GM23338 (cell line): ENCODE measurements at regions not wholly inside any gene's neighbourhood (a gene's known extent, or its start where the extent isn't known, plus 50 kb on each side); places are given as distances from the start of the nearest gene placed in this dataset.
"Not testable (repeated sequence)": the region's sequence is repeated elsewhere in the genome, so short reads cannot be mapped to it uniquely, and the experiment has no call there.

Source experiments
- ATAC-seq: fragments of 200-7000 bp; cut with Tn5 transposase; 3 replicates; pipeline ENCODE4 v1.9.1; 2020
- DNase-seq: peaks from one replicate; pipeline ENCODE4 v3.0.0-alpha.2; 2015; ENCODE audit warnings: low spot score
- H2AFZ ChIP-seq: fragments of 200-600 bp; sonication (generic); 2 replicates; pipeline ENCODE4 v1.8.0; 2016; ENCODE audit warnings: antibody characterized with exemption, mild to moderate bottlenecking, moderate library complexity
- H3F3A ChIP-seq: fragments of 200-600 bp; sonication (generic); replicated peaks from 2 replicates; pipeline ENCODE4 v1.8.0; 2017; ENCODE audit warnings: antibody characterized with exemption, mixed run types, low read depth
- H3K27ac ChIP-seq: fragments of 200-600 bp; sonication (generic); 2 replicates; pipeline ENCODE4 v1.6.1; 2016; ENCODE audit warnings: low read depth
- H3K27me3 ChIP-seq: fragments of 200-600 bp; sonication (generic); 2 replicates; pipeline ENCODE4 v1.8.0; 2016; ENCODE audit warnings: mild to moderate bottlenecking, mixed run types, moderate library complexity; ENCODE audit not compliant: insufficient read depth
- H3K36me3 ChIP-seq: fragments of 200-600 bp; sonication (generic); 2 replicates; pipeline ENCODE4 v1.8.0; 2016; ENCODE audit warnings: mild to moderate bottlenecking; ENCODE audit not compliant: insufficient read depth
- H3K4me1 ChIP-seq: fragments of 200-600 bp; sonication (generic); 2 replicates; pipeline ENCODE4 v1.8.0; 2016; ENCODE audit warnings: mild to moderate bottlenecking, moderate library complexity; ENCODE audit not compliant: insufficient read depth
- H3K4me2 ChIP-seq: fragments of 200-600 bp; sonication (generic); 2 replicates; pipeline ENCODE4 v1.7.1; 2017; ENCODE audit warnings: mixed run types
- H3K4me3 ChIP-seq: fragments of 200-600 bp; sonication (generic); 2 replicates; pipeline ENCODE4 v1.6.1; 2016; ENCODE audit warnings: mixed run types
- H3K79me2 ChIP-seq: fragments of 200-600 bp; sonication (generic); replicated peaks from 2 replicates; pipeline ENCODE4 v1.8.0; 2017; ENCODE audit warnings: mild to moderate bottlenecking; ENCODE audit not compliant: insufficient read depth
- H3K9me2 ChIP-seq: fragments of 200-600 bp; sonication (generic); 2 replicates; pipeline ENCODE4 v1.8.0; 2017; ENCODE audit not compliant: insufficient read depth
- H4K20me1 ChIP-seq: fragments of 200-600 bp; sonication (generic); replicated peaks from 2 replicates; pipeline ENCODE4 v1.8.0; 2017; ENCODE audit warnings: mild to moderate bottlenecking; ENCODE audit not compliant: insufficient read depth
- H3K27ac Mint-ChIP-seq: 2 replicates; pipeline ENCODE4 v1.8.0; 2020; ENCODE audit warnings: inconsistent platforms, mild to moderate bottlenecking, moderate library complexity, mixed read lengths
- H3K27me3 Mint-ChIP-seq: 3 replicates; pipeline ENCODE4 v1.8.0; 2022; ENCODE audit warnings: low read depth, mild to moderate bottlenecking, moderate library complexity, mixed read lengths, inconsistent platforms; ENCODE audit not compliant: insufficient read depth, poor library complexity
- H3K36me3 Mint-ChIP-seq: 3 replicates; pipeline ENCODE4 v1.8.0; 2021; ENCODE audit warnings: low read depth, mild to moderate bottlenecking, inconsistent platforms, moderate library complexity, mixed read lengths
- H3K4me1 Mint-ChIP-seq: 3 replicates; pipeline ENCODE4 v1.8.0; 2020; ENCODE audit warnings: mild to moderate bottlenecking, inconsistent platforms, mixed read lengths
- H3K4me3 Mint-ChIP-seq: 3 replicates; pipeline ENCODE4 v1.8.0; 2021; ENCODE audit warnings: moderate library complexity, mild to moderate bottlenecking, inconsistent platforms, mixed read lengths
- H3K9me3 Mint-ChIP-seq: 3 replicates; pipeline ENCODE4 v1.8.0; 2020; ENCODE audit warnings: moderate library complexity, mild to moderate bottlenecking, inconsistent platforms, mixed read lengths
- CREB1 ChIP-seq: fragments of 250-450 bp; sonication (Bioruptor Pico); IDR thresholded peaks from 2 replicates; pipeline ENCODE4 v1.5.0; 2020; ENCODE audit warnings: low read depth, mild to moderate bottlenecking, moderate library complexity
- EZH2phosphoT487 ChIP-seq: fragments of 200-600 bp; sonication (generic); IDR thresholded peaks from one replicate; pipeline ENCODE4 v1.8.1; 2018; ENCODE audit warnings: antibody characterized with exemption; ENCODE audit not compliant: unreplicated experiment
- JUNB ChIP-seq: IDR thresholded peaks from one replicate; pipeline ENCODE4 v1.6.1; 2016; ENCODE audit warnings: antibody characterized with exemption; ENCODE audit not compliant: unreplicated experiment
- STAT1 ChIP-seq: IDR thresholded peaks from one replicate; pipeline ENCODE4 v1.6.1; 2016; ENCODE audit warnings: antibody characterized with exemption; ENCODE audit not compliant: unreplicated experiment
- ZNF114 ChIP-seq: fragments of 250-450 bp; sonication (Bioruptor Pico); IDR thresholded peaks from 2 replicates; pipeline ENCODE4 v1.5.0; 2020; ENCODE audit warnings: mild to moderate bottlenecking, moderate library complexity
- TF ChIP-seq, protein P1 (sequence below): fragments of 250-450 bp; sonication (Bioruptor Pico); IDR thresholded peaks from 2 replicates; pipeline ENCODE4 v1.5.0; 2020; ENCODE audit warnings: mild to moderate bottlenecking, moderate library complexity
- TF ChIP-seq, protein P2 (sequence below), 2 experiments: fragments of 200-600 bp in 1 of 2; sonication (generic) in 1 of 2; conservative IDR thresholded peaks; 2 replicates each; pipeline versions ENCODE4 v1.5.1 to v1.6.1; 2016 to 2017; ENCODE audit warnings: antibody characterized with exemption in 2 of 2, low read depth in 2 of 2, mild to moderate bottlenecking in 2 of 2, moderate library complexity in 1 of 2

DNA sequence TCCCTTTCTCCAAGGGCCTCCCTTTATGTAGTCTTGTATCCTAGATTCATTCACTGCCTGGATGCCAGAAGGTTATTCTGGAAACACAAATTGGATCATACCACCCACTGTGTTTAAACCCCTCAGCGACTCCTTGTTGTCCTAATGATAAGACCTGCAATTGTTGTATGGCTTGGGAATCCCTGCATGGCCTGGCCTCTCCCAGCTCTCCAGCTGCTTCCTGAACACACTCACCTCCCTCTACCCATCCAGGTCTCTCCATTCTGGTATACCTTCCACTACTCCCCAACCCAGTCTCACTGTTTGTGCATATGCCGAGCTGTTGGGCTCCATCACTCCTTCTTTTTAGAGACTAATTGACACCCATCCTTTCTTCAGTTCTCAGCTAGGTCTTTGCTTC, 124.3 kb upstream of the ALX4 start:
- Mint-ChIP-seq H3K27ac (no peak overlapping the region), H3K4me1 (no peaks in the 10 kb centered on the region), H3K36me3 (no peaks in the 10 kb centered on the region), H3K4me3 (no peak overlapping the region), H3K9me3 (no peaks in the 10 kb centered on the region), H3K27me3 (peaks cover 1% of the 10 kb centered on the region)
- Histone ChIP-seq H3K9me2 (0 out of 2 replicates have a peak, but pooled peaks cover 6% of the 10 kb centered on the region), H3K4me2 (no peak overlapping the region), H3K4me1 (no peaks in the 10 kb centered on the region), H3K27me3 (no peaks in the 10 kb centered on the region), H3K79me2 (no peaks in the 10 kb centered on the region), H3F3A (no peaks in the 10 kb centered on the region), H4K20me1 (no peaks in the 10 kb centered on the region; the same call in 1 of the 2 replicates), H2AFZ (no peak overlapping the region), H3K27ac (no peak overlapping the region), H3K36me3 (no peaks in the 10 kb centered on the region), H3K4me3 (no peak overlapping the region)
- TF ChIP-seq JUNB (no peak), EZH2phosphoT487 (no peak), ZNF114 (CRISPR knock-in tag) (no peak), STAT1 (no peak), CREB1 (CRISPR knock-in tag) (no peak)
- TF ChIP-seq, protein P1, sequence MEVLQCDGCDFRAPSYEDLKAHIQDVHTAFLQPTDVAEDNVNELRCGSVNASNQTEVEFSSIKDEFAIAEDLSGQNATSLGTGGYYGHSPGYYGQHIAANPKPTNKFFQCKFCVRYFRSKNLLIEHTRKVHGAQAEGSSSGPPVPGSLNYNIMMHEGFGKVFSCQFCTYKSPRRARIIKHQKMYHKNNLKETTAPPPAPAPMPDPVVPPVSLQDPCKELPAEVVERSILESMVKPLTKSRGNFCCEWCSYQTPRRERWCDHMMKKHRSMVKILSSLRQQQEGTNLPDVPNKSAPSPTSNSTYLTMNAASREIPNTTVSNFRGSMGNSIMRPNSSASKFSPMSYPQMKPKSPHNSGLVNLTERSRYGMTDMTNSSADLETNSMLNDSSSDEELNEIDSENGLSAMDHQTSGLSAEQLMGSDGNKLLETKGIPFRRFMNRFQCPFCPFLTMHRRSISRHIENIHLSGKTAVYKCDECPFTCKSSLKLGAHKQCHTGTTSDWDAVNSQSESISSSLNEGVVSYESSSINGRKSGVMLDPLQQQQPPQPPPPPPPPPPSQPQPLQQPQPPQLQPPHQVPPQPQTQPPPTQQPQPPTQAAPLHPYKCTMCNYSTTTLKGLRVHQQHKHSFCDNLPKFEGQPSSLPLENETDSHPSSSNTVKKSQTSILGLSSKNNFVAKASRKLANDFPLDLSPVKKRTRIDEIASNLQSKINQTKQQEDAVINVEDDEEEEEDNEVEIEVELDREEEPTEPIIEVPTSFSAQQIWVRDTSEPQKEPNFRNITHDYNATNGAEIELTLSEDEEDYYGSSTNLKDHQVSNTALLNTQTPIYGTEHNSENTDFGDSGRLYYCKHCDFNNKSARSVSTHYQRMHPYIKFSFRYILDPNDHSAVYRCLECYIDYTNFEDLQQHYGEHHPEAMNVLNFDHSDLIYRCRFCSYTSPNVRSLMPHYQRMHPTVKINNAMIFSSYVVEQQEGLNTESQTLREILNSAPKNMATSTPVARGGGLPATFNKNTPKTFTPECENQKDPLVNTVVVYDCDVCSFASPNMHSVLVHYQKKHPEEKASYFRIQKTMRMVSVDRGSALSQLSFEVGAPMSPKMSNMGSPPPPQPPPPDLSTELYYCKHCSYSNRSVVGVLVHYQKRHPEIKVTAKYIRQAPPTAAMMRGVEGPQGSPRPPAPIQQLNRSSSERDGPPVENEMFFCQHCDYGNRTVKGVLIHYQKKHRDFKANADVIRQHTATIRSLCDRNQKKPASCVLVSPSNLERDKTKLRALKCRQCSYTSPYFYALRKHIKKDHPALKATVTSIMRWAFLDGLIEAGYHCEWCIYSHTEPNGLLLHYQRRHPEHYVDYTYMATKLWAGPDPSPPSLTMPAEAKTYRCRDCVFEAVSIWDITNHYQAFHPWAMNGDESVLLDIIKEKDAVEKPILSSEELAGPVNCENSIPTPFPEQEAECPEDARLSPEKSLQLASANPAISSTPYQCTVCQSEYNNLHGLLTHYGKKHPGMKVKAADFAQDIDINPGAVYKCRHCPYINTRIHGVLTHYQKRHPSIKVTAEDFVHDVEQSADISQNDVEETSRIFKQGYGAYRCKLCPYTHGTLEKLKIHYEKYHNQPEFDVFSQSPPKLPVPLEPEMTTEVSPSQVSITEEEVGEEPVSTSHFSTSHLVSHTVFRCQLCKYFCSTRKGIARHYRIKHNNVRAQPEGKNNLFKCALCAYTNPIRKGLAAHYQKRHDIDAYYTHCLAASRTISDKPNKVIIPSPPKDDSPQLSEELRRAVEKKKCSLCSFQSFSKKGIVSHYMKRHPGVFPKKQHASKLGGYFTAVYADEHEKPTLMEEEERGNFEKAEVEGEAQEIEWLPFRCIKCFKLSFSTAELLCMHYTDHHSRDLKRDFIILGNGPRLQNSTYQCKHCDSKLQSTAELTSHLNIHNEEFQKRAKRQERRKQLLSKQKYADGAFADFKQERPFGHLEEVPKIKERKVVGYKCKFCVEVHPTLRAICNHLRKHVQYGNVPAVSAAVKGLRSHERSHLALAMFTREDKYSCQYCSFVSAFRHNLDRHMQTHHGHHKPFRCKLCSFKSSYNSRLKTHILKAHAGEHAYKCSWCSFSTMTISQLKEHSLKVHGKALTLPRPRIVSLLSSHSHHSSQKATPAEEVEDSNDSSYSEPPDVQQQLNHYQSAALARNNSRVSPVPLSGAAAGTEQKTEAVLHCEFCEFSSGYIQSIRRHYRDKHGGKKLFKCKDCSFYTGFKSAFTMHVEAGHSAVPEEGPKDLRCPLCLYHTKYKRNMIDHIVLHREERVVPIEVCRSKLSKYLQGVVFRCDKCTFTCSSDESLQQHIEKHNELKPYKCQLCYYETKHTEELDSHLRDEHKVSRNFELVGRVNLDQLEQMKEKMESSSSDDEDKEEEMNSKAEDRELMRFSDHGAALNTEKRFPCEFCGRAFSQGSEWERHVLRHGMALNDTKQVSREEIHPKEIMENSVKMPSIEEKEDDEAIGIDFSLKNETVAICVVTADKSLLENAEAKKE (CRISPR knock-in tag), result no peak
- no peak for DNase-seq
- no peak for ATAC-seq

DNA sequence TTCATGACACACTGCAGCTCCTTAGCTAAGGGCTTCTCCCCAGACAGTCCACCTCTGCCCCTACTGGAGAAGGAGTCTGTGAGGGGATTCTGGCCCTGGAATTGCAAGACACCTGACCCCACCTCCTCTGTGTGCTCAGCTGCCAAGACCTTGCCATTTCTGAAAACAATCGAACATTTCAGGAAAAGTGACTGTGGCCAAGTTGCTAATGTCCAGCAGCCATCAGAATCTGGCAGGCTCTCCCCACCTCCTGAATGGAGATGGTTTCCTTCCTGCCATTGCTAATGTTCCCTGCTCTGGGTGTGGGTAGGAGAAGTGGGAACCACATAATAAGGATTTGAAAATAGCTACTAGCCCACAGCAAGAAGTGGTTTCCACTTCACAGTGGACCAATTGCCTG, 127.2 kb upstream of the ALX4 start:
- no peak overlapping the region for H3K27ac ChIP-seq
- H3K36me3 ChIP-seq, result no peaks in the 10 kb centered on the region
- Mint-ChIP-seq H3K27ac (no peak overlapping the region), H3K27me3 (peaks cover 1% of the 10 kb centered on the region), H3K9me3 (peaks cover 12% of the 10 kb centered on the region; the same call in 2 of the 3 replicates), H3K36me3 (no peaks in the 10 kb centered on the region), H3K4me3 (no peak overlapping the region), H3K4me1 (no peaks in the 10 kb centered on the region)
- no peak overlapping the region for H3K4me2 ChIP-seq
- 0 out of 2 replicates have a peak, but pooled peaks cover 6% of the 10 kb centered on the region for H3K9me2 ChIP-seq
- no peak for ATAC-seq
- H4K20me1 ChIP-seq, result no peaks in the 10 kb centered on the region; the same call in 1 of the 2 replicates
- no peak overlapping the region for H3K4me3 ChIP-seq
- no peaks in the 10 kb centered on the region for H3K27me3 ChIP-seq
- H3K79me2 ChIP-seq, result no peaks in the 10 kb centered on the region
- H3F3A ChIP-seq, result no peaks in the 10 kb centered on the region
- no peak overlapping the region for H2AFZ ChIP-seq
- no peak for TF ChIP-seq JUNB
- TF ChIP-seq, protein P2, sequence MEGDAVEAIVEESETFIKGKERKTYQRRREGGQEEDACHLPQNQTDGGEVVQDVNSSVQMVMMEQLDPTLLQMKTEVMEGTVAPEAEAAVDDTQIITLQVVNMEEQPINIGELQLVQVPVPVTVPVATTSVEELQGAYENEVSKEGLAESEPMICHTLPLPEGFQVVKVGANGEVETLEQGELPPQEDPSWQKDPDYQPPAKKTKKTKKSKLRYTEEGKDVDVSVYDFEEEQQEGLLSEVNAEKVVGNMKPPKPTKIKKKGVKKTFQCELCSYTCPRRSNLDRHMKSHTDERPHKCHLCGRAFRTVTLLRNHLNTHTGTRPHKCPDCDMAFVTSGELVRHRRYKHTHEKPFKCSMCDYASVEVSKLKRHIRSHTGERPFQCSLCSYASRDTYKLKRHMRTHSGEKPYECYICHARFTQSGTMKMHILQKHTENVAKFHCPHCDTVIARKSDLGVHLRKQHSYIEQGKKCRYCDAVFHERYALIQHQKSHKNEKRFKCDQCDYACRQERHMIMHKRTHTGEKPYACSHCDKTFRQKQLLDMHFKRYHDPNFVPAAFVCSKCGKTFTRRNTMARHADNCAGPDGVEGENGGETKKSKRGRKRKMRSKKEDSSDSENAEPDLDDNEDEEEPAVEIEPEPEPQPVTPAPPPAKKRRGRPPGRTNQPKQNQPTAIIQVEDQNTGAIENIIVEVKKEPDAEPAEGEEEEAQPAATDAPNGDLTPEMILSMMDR (conservative IDR thresholded peaks at IDR 0.05; ENCODE audit: low read depth in 2 of 2), result no peak
- H3K4me1 ChIP-seq, result no peaks in the 10 kb centered on the region
- DNase-seq, result no peak

DNA sequence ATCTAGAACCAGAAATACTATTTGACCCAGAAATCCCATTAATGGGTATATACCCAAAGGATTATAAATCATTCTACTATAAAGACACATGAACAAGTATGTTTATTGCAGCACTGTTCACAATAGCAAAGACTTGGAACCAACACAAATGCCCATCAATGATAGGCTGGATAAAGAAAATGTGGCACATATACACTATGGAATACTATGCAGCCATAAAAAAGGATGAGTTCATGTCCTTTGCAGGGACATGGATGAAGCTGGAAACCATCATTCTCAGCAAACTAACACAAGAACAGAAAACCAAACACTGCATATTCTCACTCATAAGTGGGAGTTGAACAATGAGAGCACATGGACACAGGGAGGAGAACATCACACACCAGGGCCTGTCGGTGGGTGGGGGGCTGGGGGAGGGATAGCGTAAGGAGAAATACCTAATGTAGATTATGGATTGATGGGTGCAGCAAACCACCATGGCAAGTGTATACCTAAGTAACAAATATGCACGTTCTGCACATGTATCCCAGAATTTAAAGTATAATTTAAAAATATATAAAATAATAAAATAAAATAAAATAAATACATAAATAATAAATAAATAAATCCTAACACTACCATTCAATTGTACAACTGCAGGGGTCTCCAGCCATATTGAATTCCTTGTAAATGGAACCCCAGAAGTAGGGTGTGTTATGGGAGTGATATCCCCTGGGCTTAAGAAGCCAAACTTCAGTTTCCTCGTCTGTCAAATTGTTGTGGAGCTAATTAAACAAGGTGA, 122.4 kb upstream of the CD82 start:
- H3K4me1 Mint-ChIP-seq, result peaks cover 16% of the 10 kb centered on the region
- H3K9me2 ChIP-seq, H3K4me3 Mint-ChIP-seq, H3K4me3 ChIP-seq, H3K36me3 ChIP-seq, H4K20me1 ChIP-seq, H3K4me1 ChIP-seq, H3K27me3 ChIP-seq, H3K4me2 ChIP-seq, H3K27ac ChIP-seq, H3K27ac Mint-ChIP-seq, H3F3A ChIP-seq, H3K79me2 ChIP-seq, H3K27me3 Mint-ChIP-seq, H3K36me3 Mint-ChIP-seq, ATAC-seq, DNase-seq: not testable (repeated sequence)
- H2AFZ ChIP-seq, result peak overlapping the region; percentile 95; the same call in 1 of the 2 replicates
- H3K9me3 Mint-ChIP-seq, result peaks cover 12% of the 10 kb centered on the region; the same call in 2 of the 3 replicates
